Astrocyte (in vitro differentiated cells and primary cell): ENCODE measurements at regions not wholly inside any gene's neighbourhood (a gene's known extent, or its start where the extent isn't known, plus 50 kb on each side); places are given as distances from the start of the nearest gene placed in this dataset.

Source experiments
- DNase-seq: peaks from one replicate; pipeline ENCODE4 v3.0.0-alpha.2; 2010; ENCODE audit warnings: low read depth
- FAIRE-seq: peaks from 2 replicates; lab custom pipeline; 2011; peaks lifted over from hg19 to GRCh38; lab: Jason Lieb, UNC
- H2AFZ ChIP-seq: 2 replicates; pipeline ENCODE4 v1.6.0; 2012; ENCODE audit warnings: low read depth, low read length, inconsistent platforms
- H3K27ac ChIP-seq: 2 replicates; pipeline ENCODE4 v1.5.1; 2011; ENCODE audit warnings: low read depth, low read length, inconsistent platforms
- H3K27me3 ChIP-seq: 2 replicates; pipeline ENCODE4 v1.6.0; 2011; ENCODE audit warnings: low read length, inconsistent platforms; ENCODE audit not compliant: insufficient read depth
- H3K36me3 ChIP-seq: 2 replicates; pipeline ENCODE4 v1.5.1; 2011; ENCODE audit warnings: low read length, inconsistent platforms; ENCODE audit not compliant: insufficient read depth
- H3K4me1 ChIP-seq: 2 replicates; pipeline ENCODE4 v1.5.1; 2011; ENCODE audit warnings: low read length, inconsistent platforms; ENCODE audit not compliant: insufficient read depth
- H3K4me2 ChIP-seq: 2 replicates; pipeline ENCODE4 v1.6.0; 2012; ENCODE audit warnings: low read length, inconsistent platforms
- H3K4me3 ChIP-seq: 2 replicates; pipeline ENCODE4 v1.5.1; 2011; ENCODE audit warnings: low read depth, mild to moderate bottlenecking, low read length, inconsistent platforms; ENCODE audit not compliant: insufficient read depth
- H3K79me2 ChIP-seq: 2 replicates; pipeline ENCODE4 v1.6.0; 2012; ENCODE audit warnings: mild to moderate bottlenecking, low read length, inconsistent platforms; ENCODE audit not compliant: insufficient read depth
- H3K9ac ChIP-seq: 2 replicates; pipeline ENCODE4 v1.6.0; 2012; ENCODE audit warnings: mild to moderate bottlenecking, low read length, inconsistent platforms
- H3K9me3 ChIP-seq: 2 replicates; pipeline ENCODE4 v1.5.1; 2012; ENCODE audit warnings: low read depth, mild to moderate bottlenecking, low read length, inconsistent platforms; ENCODE audit not compliant: insufficient read depth
- H4K20me1 ChIP-seq: 2 replicates; pipeline ENCODE4 v1.6.0; 2012; ENCODE audit warnings: low read length, inconsistent platforms; ENCODE audit not compliant: insufficient read depth
- H3K27ac Mint-ChIP-seq: one replicate; pipeline ENCODE4 v1.8.0; 2021; ENCODE audit warnings: mild to moderate bottlenecking, mixed read lengths; ENCODE audit not compliant: unreplicated experiment
- H3K27me3 Mint-ChIP-seq: one replicate; pipeline ENCODE4 v1.8.0; 2021; ENCODE audit warnings: low read depth, mixed read lengths; ENCODE audit not compliant: unreplicated experiment
- H3K36me3 Mint-ChIP-seq: one replicate; pipeline ENCODE4 v1.8.0; 2021; ENCODE audit warnings: low read depth, mixed read lengths; ENCODE audit not compliant: unreplicated experiment
- H3K4me1 Mint-ChIP-seq: one replicate; pipeline ENCODE4 v1.8.0; 2021; ENCODE audit warnings: low read depth, mixed read lengths; ENCODE audit not compliant: unreplicated experiment
- H3K4me3 Mint-ChIP-seq: one replicate; pipeline ENCODE4 v1.8.0; 2021; ENCODE audit warnings: mild to moderate bottlenecking, moderate library complexity, mixed read lengths; ENCODE audit not compliant: unreplicated experiment
- H3K9me3 Mint-ChIP-seq: one replicate; pipeline ENCODE4 v1.8.0; 2021; ENCODE audit warnings: mild to moderate bottlenecking, mixed read lengths; ENCODE audit not compliant: unreplicated experiment
- CTCF ChIP-seq: IDR thresholded peaks from 2 replicates; pipeline ENCODE4 v1.5.1; 2011; ENCODE audit warnings: low read depth, mild to moderate bottlenecking, inconsistent platforms, low read length, moderate library complexity; ENCODE audit not compliant: insufficient read depth
- EZH2 ChIP-seq: IDR thresholded peaks from 2 replicates; pipeline ENCODE4 v1.6.1; 2012; ENCODE audit warnings: mild to moderate bottlenecking, low read length, inconsistent platforms; ENCODE audit not compliant: insufficient read depth

DNA sequence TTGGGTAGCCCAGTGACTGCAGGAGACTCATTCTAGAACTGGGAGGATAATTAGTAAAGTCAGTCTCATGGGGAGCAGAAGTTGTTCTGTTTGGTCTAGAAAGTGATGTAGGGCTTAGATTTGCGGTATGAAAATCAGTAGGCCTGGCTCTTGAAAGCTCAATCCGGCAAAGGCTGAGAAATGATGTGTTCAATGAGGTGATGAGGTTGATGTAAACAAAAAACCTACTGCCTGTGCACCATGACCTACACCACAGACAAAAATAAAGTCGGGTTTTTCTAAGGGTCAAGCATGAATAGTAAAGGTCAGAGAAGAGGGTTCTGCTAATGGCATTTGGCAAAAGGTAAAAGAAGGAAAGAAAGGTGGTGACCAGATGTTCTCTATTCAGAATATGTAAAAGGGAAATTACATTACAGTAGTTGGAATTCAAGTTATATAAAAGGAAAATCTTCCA, 80.8 kb upstream of the COL5A2 start:
- Histone ChIP-seq H4K20me1 (no peaks in the 10 kb centered on the region), H3K36me3 (no peaks in the 10 kb centered on the region), H3K27ac (peak overlapping the region; percentile 68), H3K4me3 (no peak overlapping the region), H3K9me3 (no peaks in the 10 kb centered on the region), H3K27me3 (no peaks in the 10 kb centered on the region), H3K79me2 (no peaks in the 10 kb centered on the region), H3K9ac (no peak overlapping the region), H2AFZ (peak overlapping the region; percentile 13), H3K4me1 (peaks cover 8% of the 10 kb centered on the region), H3K4me2 (peak overlapping the region; percentile 12)
- Mint-ChIP-seq H3K36me3 (no peaks in the 10 kb centered on the region), H3K9me3 (no peaks in the 10 kb centered on the region), H3K27me3 (no peaks in the 10 kb centered on the region), H3K4me1 (no peaks in the 10 kb centered on the region), H3K27ac (no peak overlapping the region), H3K4me3 (no peak overlapping the region)
- FAIRE-seq (peak; percentile 39), DNase-seq (peak; percentile 88)
- TF ChIP-seq CTCF = no peak
- no peak for TF ChIP-seq EZH2

- peak overlapping the region; percentile 39 for H3K4me2 ChIP-seq
- peaks cover 8% of the 10 kb centered on the region for H3K4me1 ChIP-seq
- FAIRE-seq (peak; percentile 82), DNase-seq (peak; percentile 89)
- no peak overlapping the region for H3K4me3 ChIP-seq
- H3K9ac ChIP-seq = peak overlapping the region; percentile 16
- no peaks in the 10 kb centered on the region for H3K27me3 Mint-ChIP-seq
- no peak overlapping the region for H2AFZ ChIP-seq
- H3K9me3 Mint-ChIP-seq = no peaks in the 10 kb centered on the region
- no peaks in the 10 kb centered on the region for H3K36me3 Mint-ChIP-seq
- H4K20me1 ChIP-seq = no peaks in the 10 kb centered on the region
- H3K27me3 ChIP-seq = no peaks in the 10 kb centered on the region
- H3K79me2 ChIP-seq = no peaks in the 10 kb centered on the region
- TF ChIP-seq CTCF (no peak), EZH2 (no peak)
- H3K4me3 Mint-ChIP-seq = no peak overlapping the region
- no peaks in the 10 kb centered on the region for H3K4me1 Mint-ChIP-seq
- H3K27ac Mint-ChIP-seq = no peak overlapping the region
- no peaks in the 10 kb centered on the region for H3K36me3 ChIP-seq
- peak overlapping the region; percentile 63 for H3K27ac ChIP-seq
- no peaks in the 10 kb centered on the region for H3K9me3 ChIP-seq
These were observed 81.9 kb upstream of the COL5A2 start for GRCh38 chr2:189261431-189261841.

DNA sequence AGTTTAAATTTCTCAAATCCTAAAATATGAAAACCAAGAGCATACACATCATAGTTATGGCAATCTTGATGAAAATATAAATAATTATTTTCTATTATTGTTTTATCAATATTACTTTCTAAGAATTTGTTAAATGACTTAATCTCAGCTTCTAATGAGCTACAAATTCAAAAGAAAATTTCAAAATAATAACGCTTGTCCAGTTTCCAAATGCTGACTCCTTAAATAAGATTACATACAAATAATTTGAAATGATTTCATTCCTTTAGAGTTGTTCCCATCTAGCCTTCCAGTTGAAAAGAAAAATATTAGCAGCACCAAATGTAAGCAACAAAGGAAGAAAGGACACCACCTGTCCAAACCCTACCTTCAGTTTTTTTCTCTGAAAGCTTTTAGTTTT, 82.4 kb upstream of the COL5A2 start:
- H3K27ac Mint-ChIP-seq = no peak overlapping the region
- H3K79me2 ChIP-seq = no peaks in the 10 kb centered on the region
- peak overlapping the region; percentile 63 for H3K27ac ChIP-seq

More for the DNA sequence above, 82.4 kb upstream of the COL5A2 start:
- H3K4me1 ChIP-seq = peaks cover 8% of the 10 kb centered on the region
- Mint-ChIP-seq H3K4me1 (no peaks in the 10 kb centered on the region), H3K36me3 (no peaks in the 10 kb centered on the region), H3K9me3 (no peaks in the 10 kb centered on the region), H3K27me3 (no peaks in the 10 kb centered on the region), H3K4me3 (no peak overlapping the region)
- DNase-seq (no peak), FAIRE-seq (no peak)
- no peak overlapping the region for H2AFZ ChIP-seq
- no peaks in the 10 kb centered on the region for H3K9me3 ChIP-seq
- no peaks in the 10 kb centered on the region for H3K27me3 ChIP-seq
- H3K36me3 ChIP-seq = no peaks in the 10 kb centered on the region
- no peak for TF ChIP-seq EZH2
- no peak for TF ChIP-seq CTCF
- no peak overlapping the region for H3K9ac ChIP-seq
- no peaks in the 10 kb centered on the region for H4K20me1 ChIP-seq
- peak overlapping the region; percentile 39 for H3K4me2 ChIP-seq
- H3K4me3 ChIP-seq = no peak overlapping the region
